NCI-H774 (cell line): ENCODE measurements at regions not wholly inside any gene's neighbourhood (a gene's known extent, or its start where the extent isn't known, plus 50 kb on each side); places are given as distances from the start of the nearest gene placed in this dataset.

Experiments used
- DNase-seq: peaks from one replicate; lab custom pipeline; 2025; lab: John Stamatoyannopoulos, UW

- no peak for DNase-seq
Measured at GRCh38 chr13:66071029-66071428, 1159.1 kb downstream of the PCDH9 start.

- DNase-seq: no peak
Measured at GRCh38 chr13:66069570-66069969, 1160.6 kb downstream of the PCDH9 start.

- no peak for DNase-seq
Measured at GRCh38 chr13:66068683-66069082, 1161.5 kb downstream of the PCDH9 start.

- DNase-seq: no peak
Measured at GRCh38 chr13:66048888-66049287, 1181.2 kb downstream of the PCDH9 start.

GRCh38 chr13:66040506-66040905, 1189.6 kb downstream of the PCDH9 start:
- no peak for DNase-seq

GRCh38 chr13:66037096-66037495, 1193.0 kb downstream of the PCDH9 start:
- DNase-seq: no peak

- DNase-seq: no peak
Measured at GRCh38 chr13:66036636-66037035, 1193.5 kb downstream of the PCDH9 start.

GRCh38 chr13:66036024-66036614, 1194.0 kb downstream of the PCDH9 start:
- no peak for DNase-seq

- no peak for DNase-seq
Measured at GRCh38 chr13:66033924-66034323, 1196.2 kb downstream of the PCDH9 start.

- no peak for DNase-seq
Measured at GRCh38 chr13:66021846-66022245, 1208.3 kb downstream of the PCDH9 start.

- DNase-seq: no peak
Measured at GRCh38 chr13:66014771-66015170, 1215.4 kb downstream of the PCDH9 start.

- DNase-seq: no peak
Measured at GRCh38 chr13:66009241-66009640, 1220.9 kb downstream of the PCDH9 start.

- no peak for DNase-seq
Measured at GRCh38 chr13:66003558-66003957, 1226.6 kb downstream of the PCDH9 start.

- DNase-seq: no peak
Measured at GRCh38 chr13:66001140-66001539, 1229.0 kb downstream of the PCDH9 start.

GRCh38 chr13:65999411-65999810, 1230.7 kb downstream of the PCDH9 start:
- no peak for DNase-seq

GRCh38 chr13:65990684-65991083, 1239.5 kb downstream of the PCDH9 start:
- DNase-seq: no peak

- no peak for DNase-seq
Measured at GRCh38 chr13:65985612-65986011, 1244.5 kb downstream of the PCDH9 start.

- no peak for DNase-seq
Measured at GRCh38 chr13:65977525-65977924, 1252.6 kb downstream of the PCDH9 start.

GRCh38 chr13:65971541-65971940, 1258.6 kb downstream of the PCDH9 start:
- DNase-seq: no peak

GRCh38 chr13:65966991-65967451, 1263.1 kb downstream of the PCDH9 start:
- no peak for DNase-seq

- DNase-seq: no peak
Measured at GRCh38 chr13:65965501-65965900, 1264.6 kb downstream of the PCDH9 start.

- no peak for DNase-seq
Measured at GRCh38 chr13:65964672-65965071, 1265.5 kb downstream of the PCDH9 start.

GRCh38 chr13:65959305-65959704, 1270.8 kb downstream of the PCDH9 start:
- no peak for DNase-seq

GRCh38 chr13:65946387-65946786, 1283.7 kb downstream of the PCDH9 start:
- no peak for DNase-seq
